ENCODE measurements at regions not wholly inside any gene's neighbourhood (a gene's known extent, or its start where the extent isn't known, plus 50 kb on each side); places are given as distances from the start of the nearest gene placed in this dataset.

GRCh38 chr3:835096-835495 is 257.7 kb upstream of the CNTN6 start:
- DNase-seq (ENCODE audit: low spot score) (no peak), ATAC-seq (no peak)
- Histone ChIP-seq H3K79me2 (replicated peaks; ENCODE audit: insufficient read depth) (no peaks in the 10 kb centered on the region), H4K20me1 (replicated peaks; ENCODE audit: insufficient read depth) (no peaks in the 10 kb centered on the region), H3K9me2 (ENCODE audit: insufficient read depth) (no peaks in the 10 kb centered on the region; the same call in 1 of the 2 replicates), H3F3A (replicated peaks; ENCODE audit: low read depth) (no peaks in the 10 kb centered on the region), H3K4me1 (ENCODE audit: insufficient read depth) (no peaks in the 10 kb centered on the region), H2AFZ (no peak overlapping the region), H3K36me3 (ENCODE audit: insufficient read depth) (no peaks in the 10 kb centered on the region; the same call in 1 of the 2 replicates), H3K4me3 (no peak overlapping the region), H3K27ac (ENCODE audit: low read depth) (no peak overlapping the region), H3K27me3 (ENCODE audit: insufficient read depth) (no peaks in the 10 kb centered on the region), H3K4me2 (no peak overlapping the region)
- Mint-ChIP-seq H3K9me3 (peaks cover 81% of the 10 kb centered on the region), H3K4me3 (no peak overlapping the region), H3K4me1 (no peaks in the 10 kb centered on the region), H3K27me3 (ENCODE audit: insufficient read depth, low read depth, poor library complexity) (no peaks in the 10 kb centered on the region), H3K27ac (no peak overlapping the region), H3K36me3 (ENCODE audit: low read depth) (peaks cover 11% of the 10 kb centered on the region)
- no peak for TF ChIP-seq CREB1 (CRISPR knock-in tag; IDR thresholded peaks at IDR 0.05; ENCODE audit: low read depth)
- TF ChIP-seq ZNF331 (CRISPR knock-in tag; IDR thresholded peaks at IDR 0.05; ENCODE audit: low read depth) = no peak
- no peak for TF ChIP-seq ZNF462 (CRISPR knock-in tag; IDR thresholded peaks at IDR 0.05)
- no peak for TF ChIP-seq EZH2 (IDR thresholded peaks at IDR 0.05; ENCODE audit: low read depth, unreplicated experiment)
- TF ChIP-seq POLR2AphosphoS5 (IDR thresholded peaks at IDR 0.05; ENCODE audit: low read depth) = no peak
- TF ChIP-seq STAT1 (IDR thresholded peaks at IDR 0.05; ENCODE audit: unreplicated experiment) = no peak
- no peak for TF ChIP-seq ZNF114 (CRISPR knock-in tag; IDR thresholded peaks at IDR 0.05)
- TF ChIP-seq NANOG (IDR thresholded peaks at IDR 0.05; ENCODE audit: borderline replicate concordance) = no peak
- TF ChIP-seq ETS1 (IDR thresholded peaks at IDR 0.05) = no peak
- no peak for TF ChIP-seq CTCF (conservative IDR thresholded peaks at IDR 0.05; ENCODE audit: low read depth in 2 of 2)
- no peak for TF ChIP-seq JUNB (IDR thresholded peaks at IDR 0.05; ENCODE audit: unreplicated experiment)
- no peak for TF ChIP-seq REST (IDR thresholded peaks at IDR 0.05; ENCODE audit: unreplicated experiment)
- TF ChIP-seq EZH2phosphoT487 (IDR thresholded peaks at IDR 0.05; ENCODE audit: unreplicated experiment) = no peak

Data from GM23338 (cell line).